Suprapubic skin (tissue), 3 donors: ENCODE measurements at regions not wholly inside any gene's neighbourhood (a gene's known extent, or its start where the extent isn't known, plus 50 kb on each side); places are given as distances from the start of the nearest gene placed in this dataset.

Experiments used
- CTCF ChIP-seq, 2 donors: fragments of 200-600 bp in 1 of 2; fragments of 450-650 bp in 1 of 2; sonication (generic) in 1 of 2; IDR thresholded peaks; one replicate each; pipeline ENCODE4 v1.5.1; 2016 to 2019; ENCODE audit warnings: antibody characterized with exemption in 2 of 2, mild to moderate bottlenecking in 1 of 2, moderate library complexity in 1 of 2
- EP300 ChIP-seq: sonication (generic); formaldehyde crosslinking; IDR thresholded peaks from one replicate; pipeline ENCODE4 v1.6.1; 2017; ENCODE audit warnings: antibody characterized with exemption
- POLR2A ChIP-seq, 2 donors: fragments of 450-650 bp; IDR thresholded peaks; one replicate each; pipeline ENCODE4 v1.6.1; 2017; ENCODE audit warnings: antibody characterized with exemption in 2 of 2, mild to moderate bottlenecking in 2 of 2, moderate library complexity in 2 of 2

GRCh38 chr6:67608099-67608749, 1026.9 kb upstream of the ADGRB3 start:
- TF ChIP-seq EP300: no peak
- TF ChIP-seq POLR2A (IDR thresholded peaks at IDR 0.05): no peak
- no peak for TF ChIP-seq CTCF (IDR thresholded peaks at IDR 0.05)
